GM23248 (cell line): ENCODE measurements at regions not wholly inside any gene's neighbourhood (a gene's known extent, or its start where the extent isn't known, plus 50 kb on each side); places are given as distances from the start of the nearest gene placed in this dataset.

ENCODE experiments used
- DNase-seq: peaks from one replicate; pipeline ENCODE4 v3.0.0-alpha.2; 2015
- H2AFZ ChIP-seq: fragments of 200-600 bp; sonication (generic); 2 replicates; pipeline ENCODE4 v1.6.1; 2016; ENCODE audit warnings: antibody characterized with exemption
- H3F3A ChIP-seq: fragments of 200-600 bp; sonication (generic); 2 replicates; pipeline ENCODE4 v1.6.1; 2016; ENCODE audit warnings: mild to moderate bottlenecking, antibody characterized with exemption, mixed run types; ENCODE audit not compliant: insufficient read depth
- H3K27ac ChIP-seq: fragments of 200-600 bp; sonication (generic); 2 replicates; pipeline ENCODE4 v1.5.1; 2016; ENCODE audit warnings: mild to moderate bottlenecking
- H3K27me3 ChIP-seq: fragments of 200-600 bp; sonication (generic); replicated peaks from 2 replicates; pipeline ENCODE4 v1.6.1; 2016; ENCODE audit warnings: mild to moderate bottlenecking; ENCODE audit not compliant: insufficient read depth
- H3K36me3 ChIP-seq: fragments of 200-600 bp; sonication (generic); 2 replicates; pipeline ENCODE4 v1.6.1; 2016; ENCODE audit warnings: low read depth, mild to moderate bottlenecking
- H3K4me1 ChIP-seq: fragments of 200-600 bp; sonication (generic); 2 replicates; pipeline ENCODE4 v1.6.1; 2016; ENCODE audit warnings: mild to moderate bottlenecking; ENCODE audit not compliant: insufficient read depth
- H3K4me2 ChIP-seq: fragments of 200-600 bp; sonication (generic); one replicate; pipeline ENCODE4 v1.6.1; 2016; ENCODE audit warnings: mild to moderate bottlenecking; ENCODE audit not compliant: unreplicated experiment
- H3K4me3 ChIP-seq: fragments of 200-600 bp; sonication (generic); 2 replicates; pipeline ENCODE4 v1.5.1; 2016; ENCODE audit warnings: mild to moderate bottlenecking
- H3K79me2 ChIP-seq: fragments of 200-600 bp; sonication (generic); 2 replicates; pipeline ENCODE4 v1.6.1; 2016; ENCODE audit warnings: mild to moderate bottlenecking; ENCODE audit not compliant: insufficient read depth
- H3K9ac ChIP-seq: fragments of 200-600 bp; sonication (generic); 2 replicates; pipeline ENCODE4 v1.6.1; 2016; ENCODE audit warnings: mild to moderate bottlenecking
- H3K9me2 ChIP-seq: fragments of 200-600 bp; sonication (generic); 2 replicates; pipeline ENCODE4 v1.6.1; 2016; ENCODE audit warnings: mixed run types, mild to moderate bottlenecking, moderate library complexity; ENCODE audit not compliant: insufficient read depth
- H3K9me3 ChIP-seq: fragments of 200-600 bp; sonication (generic); one replicate; pipeline ENCODE4 v1.6.1; 2017; ENCODE audit warnings: low read depth
- H4K20me1 ChIP-seq: fragments of 200-600 bp; sonication (generic); 2 replicates; pipeline ENCODE4 v1.6.0; 2016; ENCODE audit not compliant: insufficient read depth
- EZH2 ChIP-seq: fragments of 200-600 bp; sonication (generic); IDR thresholded peaks from 2 replicates; pipeline ENCODE4 v1.6.1; 2018; ENCODE audit warnings: antibody characterized with exemption, mild to moderate bottlenecking; ENCODE audit not compliant: insufficient read depth, poor library complexity, severe bottlenecking
- EZH2phosphoT487 ChIP-seq: fragments of 200-600 bp; sonication (generic); IDR thresholded peaks from 2 replicates; pipeline ENCODE4 v1.6.1; 2018; ENCODE audit warnings: antibody characterized with exemption, moderate library complexity, mild to moderate bottlenecking, low read depth; ENCODE audit not compliant: insufficient read depth
- WGBS, 2 experiments: methylation state at CpG; one replicate each; pipeline ENCODE4 v1.1.6; 2015 to 2017; ENCODE audit warnings: low lambda C conversion rate in 2 of 2, low coverage in 1 of 2; ENCODE audit errors: missing lambda C conversion rate in 2 of 2; 5-methylcytosine and 5-hydroxymethylcytosine counted together
- in situ Hi-C: fragments of 300-500 bp; cut with MboI; formaldehyde crosslinking; loops from 2 replicates; pipeline ENCODE4 v1.15.0; 2020

DNA sequence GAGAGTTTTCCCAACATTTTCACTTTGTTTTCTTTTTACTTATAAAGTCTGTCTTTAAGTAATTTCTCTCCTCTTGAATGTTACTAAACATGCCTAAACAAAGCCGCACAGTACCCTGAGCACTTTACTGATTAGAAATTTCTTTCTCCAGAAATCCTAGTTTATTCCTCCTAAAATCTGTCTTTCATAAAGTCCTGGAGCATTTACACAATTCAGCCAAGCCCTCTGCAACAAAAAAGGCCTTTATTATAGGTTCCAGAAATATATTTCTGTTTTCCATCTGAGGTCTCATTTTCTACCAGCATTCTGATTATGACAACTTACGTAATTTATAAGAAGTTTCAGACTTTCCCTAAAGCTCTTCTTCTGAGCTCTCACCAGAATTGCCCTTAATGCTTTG lies 549.5 kb upstream of the OLFM3 start:
- TF ChIP-seq EZH2 = no peak
- no peaks in the 10 kb centered on the region for H3K79me2 ChIP-seq
- no peak for DNase-seq
- no peaks in the 10 kb centered on the region for H3F3A ChIP-seq
- no peaks in the 10 kb centered on the region for H3K36me3 ChIP-seq
- no peak overlapping the region for H3K27ac ChIP-seq
- H3K4me1 ChIP-seq = no peaks in the 10 kb centered on the region
- in situ Hi-C loops = no loop called here
- no peak overlapping the region for H3K9ac ChIP-seq
- H3K9me2 ChIP-seq = no peaks in the 10 kb centered on the region
- H3K4me2 ChIP-seq = no peak overlapping the region
- no peaks in the 10 kb centered on the region for H4K20me1 ChIP-seq
- H3K27me3 ChIP-seq = no peaks in the 10 kb centered on the region
- no peaks in the 10 kb centered on the region for H3K9me3 ChIP-seq
- 0 to 1% methylated on average over 2 of the region's 2 CpGs for WGBS, 2 experiments
- H3K4me3 ChIP-seq = no peak overlapping the region
- no peak overlapping the region for H2AFZ ChIP-seq

DNA sequence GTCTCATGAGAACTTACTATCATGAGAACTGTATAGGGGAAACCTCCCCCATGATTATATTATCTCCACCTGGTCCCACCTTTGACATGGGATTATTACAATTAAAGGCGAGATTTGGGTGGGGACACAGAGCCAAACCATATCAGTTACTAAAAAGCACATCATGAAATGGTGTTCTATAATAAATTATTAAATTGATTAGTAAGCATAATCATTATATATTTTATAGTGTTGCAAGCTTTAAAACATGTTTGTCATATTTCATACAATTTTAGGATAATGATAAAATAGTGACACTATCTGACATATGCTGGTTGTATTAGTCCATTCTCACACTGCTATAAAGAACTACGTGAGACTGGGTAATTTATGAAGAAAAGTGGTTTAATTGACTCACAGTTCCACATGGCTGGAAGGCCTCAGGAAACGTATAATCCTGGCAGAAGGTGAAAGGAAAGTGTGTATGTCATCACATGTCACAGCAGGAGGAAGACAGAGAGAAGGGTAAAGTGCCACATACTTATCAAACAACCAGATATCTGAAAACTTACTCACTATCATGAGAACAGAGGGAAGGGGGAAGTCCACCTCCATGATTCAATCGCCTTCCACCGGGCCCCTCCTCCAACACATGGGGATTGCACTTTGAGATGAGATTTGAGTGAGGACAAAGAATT lies 539.2 kb upstream of the OLFM3 start:
- no peaks in the 10 kb centered on the region for H3K79me2 ChIP-seq
- no peak overlapping the region for H3K27ac ChIP-seq
- H3K27me3 ChIP-seq = no peaks in the 10 kb centered on the region
- no peaks in the 10 kb centered on the region for H3K9me2 ChIP-seq
- H3K4me3 ChIP-seq = no peak overlapping the region
- TF ChIP-seq EZH2phosphoT487 = no peak
- TF ChIP-seq EZH2 = no peak
- in situ Hi-C loops = no loop called here
- H3K36me3 ChIP-seq = no peaks in the 10 kb centered on the region
- WGBS, 2 experiments = 29 to 30% methylated on average over 5 of the region's 5 CpGs
- DNase-seq = no peak
- H2AFZ ChIP-seq = no peak overlapping the region
- H4K20me1 ChIP-seq = no peaks in the 10 kb centered on the region
- H3K4me1 ChIP-seq = no peaks in the 10 kb centered on the region
- H3K4me2 ChIP-seq = no peak overlapping the region
- no peaks in the 10 kb centered on the region for H3K9me3 ChIP-seq
- no peak overlapping the region for H3K9ac ChIP-seq
- no peaks in the 10 kb centered on the region for H3F3A ChIP-seq

DNA sequence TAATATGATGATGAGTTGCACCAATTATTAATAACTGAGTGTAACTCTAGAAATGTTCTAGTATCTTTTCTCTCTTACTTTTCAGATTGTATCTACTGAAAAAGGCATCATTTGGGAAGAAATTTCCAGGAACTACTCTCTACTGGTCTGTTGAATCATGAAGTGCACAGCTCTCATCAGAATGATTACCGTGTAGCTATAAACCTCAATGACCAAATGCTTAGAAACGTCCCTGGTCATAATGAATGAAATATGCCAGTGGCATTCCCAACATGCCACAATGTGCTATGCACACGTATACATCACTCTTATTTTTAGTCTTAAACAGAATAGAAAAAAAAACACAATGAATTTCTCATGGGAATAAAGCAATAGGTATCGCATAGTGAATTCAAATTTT lies 534.3 kb upstream of the OLFM3 start:
- Histone ChIP-seq H3F3A (no peaks in the 10 kb centered on the region), H3K36me3 (no peaks in the 10 kb centered on the region), H3K9ac (no peak overlapping the region), H3K9me2 (no peaks in the 10 kb centered on the region), H3K79me2 (no peaks in the 10 kb centered on the region), H2AFZ (no peak overlapping the region), H3K4me2 (no peak overlapping the region), H3K4me3 (no peak overlapping the region), H3K27me3 (no peaks in the 10 kb centered on the region), H3K27ac (no peak overlapping the region), H3K4me1 (no peaks in the 10 kb centered on the region), H4K20me1 (no peaks in the 10 kb centered on the region), H3K9me3 (no peaks in the 10 kb centered on the region)
- in situ Hi-C loops = no loop called here
- DNase-seq = peak; percentile 3
- TF ChIP-seq EZH2 = no peak
- TF ChIP-seq EZH2phosphoT487 = no peak
- WGBS, 2 experiments = 19 to 31% methylated on average over 4 of the region's 4 CpGs

DNA sequence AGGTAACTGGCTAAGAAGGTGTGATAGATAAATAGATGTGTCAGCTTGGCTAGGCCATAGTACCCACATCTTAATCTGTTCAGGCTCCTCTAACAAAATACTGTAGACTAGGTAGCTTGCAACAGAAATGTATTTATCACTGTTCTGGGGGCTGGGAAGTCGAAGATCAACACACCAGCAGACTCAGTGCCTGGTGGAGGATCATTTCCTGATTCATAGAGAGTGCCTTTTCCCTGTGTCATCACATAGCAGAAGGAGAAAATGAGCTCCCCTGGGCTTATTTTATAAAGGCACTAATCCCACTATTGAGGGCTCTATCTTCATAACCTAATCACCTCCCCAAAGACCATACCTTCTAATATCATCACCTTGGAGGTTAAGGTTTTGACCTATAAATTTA lies 532.7 kb upstream of the OLFM3 start:
- Histone ChIP-seq H3K9ac (no peak overlapping the region), H3K4me1 (no peaks in the 10 kb centered on the region), H3K36me3 (no peaks in the 10 kb centered on the region), H3K9me3 (no peaks in the 10 kb centered on the region), H3K79me2 (no peaks in the 10 kb centered on the region), H3K4me2 (no peak overlapping the region), H3F3A (no peaks in the 10 kb centered on the region), H2AFZ (no peak overlapping the region), H3K4me3 (no peak overlapping the region), H3K27me3 (no peaks in the 10 kb centered on the region), H4K20me1 (no peaks in the 10 kb centered on the region), H3K27ac (no peak overlapping the region), H3K9me2 (no peaks in the 10 kb centered on the region)
- DNase-seq = peak; percentile 1
- in situ Hi-C loops = no loop called here
- 14 to 20% methylated on average over 1 of the region's 1 CpG for WGBS, 2 experiments
- no peak for TF ChIP-seq EZH2
- TF ChIP-seq EZH2phosphoT487 = no peak

DNA sequence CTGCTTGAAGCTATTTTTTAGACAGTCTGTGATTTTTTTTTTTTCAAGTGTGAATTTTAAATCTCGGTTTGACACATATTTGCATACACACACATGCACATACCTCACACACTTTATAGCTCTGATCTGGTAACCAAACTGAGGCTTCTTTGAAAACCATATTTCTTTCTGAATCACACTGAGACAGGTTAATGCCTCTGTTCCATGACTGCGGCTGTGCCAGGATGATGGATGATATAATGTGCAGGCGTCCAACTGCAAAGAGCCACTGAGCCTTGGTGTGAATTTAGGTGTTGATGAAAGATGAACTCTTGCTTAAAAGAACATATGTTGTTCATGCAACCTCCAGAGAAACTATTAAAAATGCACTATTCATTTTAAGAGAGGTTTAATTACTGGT lies 504.0 kb upstream of the OLFM3 start:
- H3K27ac ChIP-seq = no peak overlapping the region
- TF ChIP-seq EZH2phosphoT487 (no peak), EZH2 (no peak)
- no peak overlapping the region for H3K4me2 ChIP-seq
- H3K36me3 ChIP-seq = no peaks in the 10 kb centered on the region
- H3K9ac ChIP-seq = no peak overlapping the region
- H2AFZ ChIP-seq = no peak overlapping the region
- in situ Hi-C loops = no loop called here
- no peaks in the 10 kb centered on the region for H3K9me2 ChIP-seq
- no peak for DNase-seq
- H4K20me1 ChIP-seq = no peaks in the 10 kb centered on the region
- H3K79me2 ChIP-seq = no peaks in the 10 kb centered on the region
- no peaks in the 10 kb centered on the region for H3K27me3 ChIP-seq
- H3F3A ChIP-seq = no peaks in the 10 kb centered on the region
- H3K4me1 ChIP-seq = no peaks in the 10 kb centered on the region
- peaks cover 3% of the 10 kb centered on the region for H3K9me3 ChIP-seq
- 13 to 17% methylated on average over 3 of the region's 3 CpGs for WGBS, 2 experiments
- no peak overlapping the region for H3K4me3 ChIP-seq
